ENCODE measurements at regions not wholly inside any gene's neighbourhood (a gene's known extent, or its start where the extent isn't known, plus 50 kb on each side); places are given as distances from the start of the nearest gene placed in this dataset.

DNA sequence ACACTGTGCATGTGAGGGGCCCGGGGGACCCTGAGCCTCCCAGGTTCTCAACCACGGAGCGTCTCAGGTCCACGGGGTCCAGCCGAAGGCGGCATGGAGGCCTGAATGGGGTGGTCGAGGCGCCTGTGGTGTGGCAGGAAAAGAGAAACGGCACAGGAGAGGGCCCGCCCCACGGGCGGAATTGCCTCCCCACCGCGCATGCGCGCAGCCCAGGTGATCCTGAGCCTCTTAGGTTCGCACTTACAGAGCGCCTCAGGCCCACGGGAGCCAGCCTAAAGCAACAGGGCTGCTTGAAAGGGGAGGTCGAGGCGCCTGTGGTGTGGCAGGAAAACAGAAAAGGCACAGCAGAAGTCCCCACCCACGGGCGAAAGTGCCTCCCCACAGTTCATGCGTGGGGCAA, 311.0 kb downstream of the ALG10 start:
- no peaks in the 10 kb centered on the region for H3K4me1 Mint-ChIP-seq
- ChIA-PET CTCF (no interaction called here), POLR2A (no interaction called here)
- H3K4me3 Mint-ChIP-seq = no peak overlapping the region
- H3K27me3 Mint-ChIP-seq = no peaks in the 10 kb centered on the region
- H3K27ac Mint-ChIP-seq = no peak overlapping the region
- peaks cover 3% of the 10 kb centered on the region for H3K36me3 Mint-ChIP-seq (ENCODE audit: low read depth)
- H3K9me3 Mint-ChIP-seq = peaks cover 23% of the 10 kb centered on the region
- DNase-seq = no peak

DNA sequence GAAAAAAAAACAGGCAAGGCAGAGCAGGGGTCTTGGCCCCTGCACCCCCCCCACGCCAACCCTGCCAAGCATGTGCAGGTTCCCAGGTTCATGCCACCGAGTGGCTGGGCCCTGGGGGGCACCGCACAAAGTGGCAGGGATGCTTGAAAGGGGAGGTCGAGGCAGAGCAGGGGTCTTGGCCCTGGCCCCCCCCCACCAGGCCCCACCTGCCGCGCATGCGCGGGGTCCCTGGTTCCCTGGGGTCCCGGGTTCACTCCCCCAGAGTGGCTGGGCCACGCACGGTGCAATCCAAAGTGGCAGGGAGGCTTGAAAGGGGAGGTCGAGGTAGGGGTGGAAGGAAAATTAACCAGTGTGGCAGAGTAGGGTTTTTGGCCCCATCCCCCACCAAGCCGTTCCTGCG, 312.2 kb downstream of the ALG10 start:
- CTCF ChIA-PET = no interaction called here
- H3K36me3 Mint-ChIP-seq (ENCODE audit: low read depth) = peaks cover 3% of the 10 kb centered on the region
- no peaks in the 10 kb centered on the region for H3K4me1 Mint-ChIP-seq
- H3K27me3 Mint-ChIP-seq = no peaks in the 10 kb centered on the region
- peaks cover 16% of the 10 kb centered on the region for H3K9me3 Mint-ChIP-seq
- DNase-seq = no peak
- H3K4me3 Mint-ChIP-seq = no peak overlapping the region
- no peak overlapping the region for H3K27ac Mint-ChIP-seq
- POLR2A ChIA-PET = no interaction called here

DNA sequence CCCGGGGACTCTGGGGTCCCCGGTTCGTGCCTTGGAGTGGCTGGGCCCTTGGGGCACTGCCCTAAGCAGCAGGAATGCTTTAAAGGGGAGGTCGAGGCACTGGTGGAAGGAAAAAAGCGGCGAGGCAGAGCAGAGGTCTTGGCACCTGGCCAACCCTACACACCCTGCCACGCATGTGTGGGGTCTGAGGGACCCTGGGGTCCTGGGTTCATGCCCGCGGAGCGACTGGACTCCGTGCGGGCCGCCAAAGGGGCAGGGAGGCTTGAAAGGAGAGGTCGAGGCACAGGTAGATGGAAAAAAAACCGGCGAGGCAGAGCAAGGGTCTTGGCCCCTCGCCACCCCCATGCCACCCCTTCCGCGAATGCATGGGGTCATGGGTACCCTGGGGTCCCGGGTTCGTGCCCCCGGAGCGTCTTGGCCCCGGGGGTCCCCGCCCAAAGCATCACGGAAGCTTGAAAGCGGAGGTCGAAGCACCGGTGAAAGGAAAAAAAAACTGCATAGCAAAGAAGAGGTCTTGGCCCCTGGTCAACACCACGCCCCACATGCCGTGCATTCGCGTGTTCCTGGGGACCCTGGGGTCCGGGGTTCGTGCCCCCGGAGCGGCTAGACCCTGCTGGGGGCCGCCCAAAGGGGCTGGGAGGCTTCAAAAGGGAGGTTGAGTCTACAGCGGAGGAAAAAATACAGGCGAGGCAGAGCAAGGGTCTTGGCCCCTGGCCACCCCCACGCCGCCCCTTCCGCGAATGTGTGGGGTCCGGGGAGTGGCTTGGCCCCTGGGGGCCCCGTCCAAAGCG, 312.9 kb downstream of the ALG10 start:
- Mint-ChIP-seq H3K27me3 (no peaks in the 10 kb centered on the region), H3K27ac (no peak overlapping the region), H3K4me1 (no peaks in the 10 kb centered on the region), H3K9me3 (peaks cover 12% of the 10 kb centered on the region), H3K4me3 (no peak overlapping the region), H3K36me3 (ENCODE audit: low read depth) (peaks cover 3% of the 10 kb centered on the region)
- POLR2A ChIA-PET = no interaction called here
- CTCF ChIA-PET = no interaction called here
- no peak for DNase-seq

DNA sequence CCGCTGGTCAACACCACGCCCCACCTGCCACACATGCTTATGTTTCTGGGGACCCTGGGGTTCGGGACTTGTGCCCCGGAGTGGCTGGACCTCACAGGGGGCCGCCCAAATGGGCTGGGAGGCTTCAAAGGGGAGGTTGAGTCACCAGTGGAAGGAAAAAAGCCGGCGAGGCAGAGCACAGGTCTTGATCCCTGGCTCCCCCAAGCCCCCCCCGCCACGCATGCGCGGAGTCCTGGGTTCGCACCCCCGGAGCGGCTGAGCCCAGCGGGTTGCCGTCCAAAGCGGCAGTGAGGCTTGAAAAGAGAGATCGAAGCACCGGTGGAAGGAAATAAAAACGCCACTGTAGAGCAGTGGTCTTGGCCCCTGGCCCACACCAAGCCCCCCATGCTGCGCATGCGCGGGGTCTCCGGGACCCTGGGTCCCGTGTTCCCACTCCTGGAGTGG, 313.5 kb downstream of the ALG10 start:
- Mint-ChIP-seq H3K9me3 (peaks cover 12% of the 10 kb centered on the region), H3K27ac (no peak overlapping the region), H3K4me1 (no peaks in the 10 kb centered on the region), H3K36me3 (ENCODE audit: low read depth) (peaks cover 3% of the 10 kb centered on the region), H3K27me3 (no peaks in the 10 kb centered on the region), H3K4me3 (no peak overlapping the region)
- ChIA-PET CTCF (no interaction called here), POLR2A (no interaction called here)
- DNase-seq = no peak

DNA sequence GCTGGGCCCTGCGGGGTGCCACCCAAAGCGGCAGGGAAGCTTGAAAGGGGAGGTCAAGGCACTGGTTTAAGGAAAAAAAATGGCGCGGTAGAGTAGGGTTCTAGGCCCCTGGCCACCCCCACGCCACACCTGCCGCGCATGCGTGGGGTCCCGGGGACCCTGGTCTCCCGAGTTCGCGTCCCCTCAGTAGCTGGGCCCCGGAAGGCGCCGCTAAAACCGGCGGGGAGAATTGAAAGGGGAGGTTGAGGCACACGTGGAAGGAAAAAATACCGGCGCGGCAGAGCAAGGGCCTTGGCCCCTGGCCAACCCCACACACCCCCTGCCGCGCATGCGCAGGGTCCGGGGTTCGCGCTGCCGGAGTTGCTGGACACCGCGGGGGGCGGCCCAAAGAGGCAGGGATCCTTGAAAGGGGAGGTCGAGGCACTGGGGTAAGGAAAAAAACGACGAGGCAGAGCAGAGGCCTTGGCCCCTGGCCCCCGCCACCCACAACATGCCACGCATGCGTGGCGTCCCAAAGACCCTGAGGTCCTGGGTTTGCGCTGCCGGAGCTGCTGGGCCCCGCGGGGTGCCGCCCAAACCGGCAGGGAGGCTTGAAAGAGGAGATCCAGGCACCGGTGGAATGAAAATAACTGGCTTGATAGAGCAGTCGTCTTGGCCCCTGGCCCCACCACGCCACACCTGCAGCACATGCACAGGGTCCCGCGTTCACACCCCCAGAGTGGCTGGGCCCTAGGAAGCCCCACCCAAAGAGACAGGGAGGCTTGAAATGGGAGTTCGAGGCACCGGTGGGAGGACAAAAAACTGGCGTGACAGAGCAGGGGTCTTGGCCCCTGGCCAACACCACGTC, 314.5 kb downstream of the ALG10 start:
- Mint-ChIP-seq H3K4me1 (no peaks in the 10 kb centered on the region), H3K27me3 (no peaks in the 10 kb centered on the region), H3K36me3 (ENCODE audit: low read depth) (peaks cover 3% of the 10 kb centered on the region), H3K4me3 (no peak overlapping the region), H3K27ac (no peak overlapping the region), H3K9me3 (peaks cover 6% of the 10 kb centered on the region)
- ChIA-PET POLR2A (no interaction called here), CTCF (no interaction called here)
- DNase-seq = no peak

DNA sequence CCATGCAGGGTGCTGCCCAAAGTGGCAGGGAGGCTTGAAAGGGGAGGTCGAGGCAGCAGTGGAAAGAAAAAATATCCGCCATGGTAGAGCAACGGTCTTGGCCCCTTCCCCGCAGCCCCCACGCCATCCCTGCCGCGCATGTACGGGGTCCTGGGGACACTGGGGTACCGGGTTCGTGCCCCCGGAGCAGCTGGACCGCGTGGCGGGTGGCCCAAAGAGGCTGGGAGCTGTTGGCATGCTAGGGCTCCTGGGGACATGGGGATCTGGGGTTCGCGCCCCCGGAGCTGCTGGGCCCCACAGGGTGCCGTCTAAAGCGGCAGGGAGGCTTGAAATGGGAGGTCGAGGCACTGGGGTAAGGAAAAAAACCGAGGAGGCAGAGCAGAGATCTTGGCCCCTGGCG, 316.5 kb downstream of the ALG10 start:
- Mint-ChIP-seq H3K9me3 (peaks cover 6% of the 10 kb centered on the region), H3K27ac (peak overlapping the region; percentile 81), H3K4me1 (no peaks in the 10 kb centered on the region), H3K27me3 (no peaks in the 10 kb centered on the region), H3K36me3 (ENCODE audit: low read depth) (peaks cover 3% of the 10 kb centered on the region), H3K4me3 (no peak overlapping the region)
- CTCF ChIA-PET = no interaction called here
- no peak for DNase-seq
- POLR2A ChIA-PET = no interaction called here

DNA sequence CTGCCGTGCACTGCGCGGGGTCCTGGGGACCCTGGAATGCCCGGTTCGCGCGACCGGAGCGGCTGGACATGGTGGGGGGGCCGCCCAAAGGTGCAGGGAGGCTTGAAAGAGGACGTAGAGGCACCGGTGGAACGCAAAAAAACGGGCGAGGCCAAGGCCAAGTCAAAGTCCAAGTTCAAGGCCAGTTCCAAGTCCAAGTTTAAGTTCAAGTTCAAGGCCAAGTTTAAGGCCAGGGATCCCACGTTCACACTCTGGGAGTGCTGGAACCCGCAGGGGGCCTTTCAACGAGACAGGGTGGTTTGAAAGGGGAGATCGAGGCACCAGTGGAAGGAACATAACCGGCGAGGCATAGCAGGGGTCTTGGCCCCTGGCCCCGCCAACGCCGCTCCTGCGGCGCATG, 317.6 kb downstream of the ALG10 start:
- no peak overlapping the region for H3K4me3 Mint-ChIP-seq
- POLR2A ChIA-PET = no interaction called here
- DNase-seq = no peak
- CTCF ChIA-PET = no interaction called here
- no peak overlapping the region for H3K27ac Mint-ChIP-seq
- H3K27me3 Mint-ChIP-seq = no peaks in the 10 kb centered on the region
- H3K36me3 Mint-ChIP-seq (ENCODE audit: low read depth) = peaks cover 3% of the 10 kb centered on the region
- peaks cover 6% of the 10 kb centered on the region for H3K9me3 Mint-ChIP-seq
- H3K4me1 Mint-ChIP-seq = no peaks in the 10 kb centered on the region

DNA sequence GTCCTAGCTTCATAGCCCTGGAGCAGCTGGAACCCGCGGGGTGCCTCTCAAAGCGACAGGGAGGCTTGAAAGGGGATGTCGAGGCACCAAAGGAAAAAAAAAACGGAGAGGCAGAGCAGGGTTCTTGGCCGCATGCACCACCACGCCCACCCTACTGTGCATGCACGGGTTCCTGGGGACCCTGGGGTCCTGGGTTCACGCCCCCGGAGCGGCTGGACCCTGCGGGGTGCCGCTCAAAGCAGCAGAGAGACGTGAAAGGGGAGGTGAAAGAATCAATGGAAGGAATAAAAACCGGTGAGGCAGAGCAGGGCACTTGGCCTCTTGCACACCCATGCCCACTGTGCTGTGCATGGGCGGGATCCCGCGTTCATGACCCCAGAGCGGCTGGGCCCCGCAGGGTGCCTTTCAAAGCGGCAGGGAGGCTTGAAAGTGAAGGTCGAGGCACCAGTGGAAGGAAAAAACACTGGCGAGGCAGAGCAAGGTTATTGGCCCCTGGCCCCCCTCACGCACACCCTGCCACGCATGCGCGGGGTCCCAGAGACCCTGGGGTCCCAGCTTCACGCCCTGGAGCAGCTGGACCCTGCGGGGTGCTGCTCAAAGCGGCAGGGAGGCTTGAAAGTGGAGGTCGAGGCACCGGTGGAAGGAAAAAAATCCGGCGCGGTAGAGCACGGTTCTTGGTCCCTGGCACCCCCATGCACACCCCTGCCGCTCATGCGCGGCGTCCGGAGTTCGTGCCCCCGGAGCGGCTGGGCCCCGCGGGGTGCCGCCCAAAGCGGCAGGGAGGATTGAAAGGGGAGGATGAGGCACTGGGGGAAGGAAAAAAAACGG, 318.5 kb downstream of the ALG10 start:
- DNase-seq = no peak

DNA sequence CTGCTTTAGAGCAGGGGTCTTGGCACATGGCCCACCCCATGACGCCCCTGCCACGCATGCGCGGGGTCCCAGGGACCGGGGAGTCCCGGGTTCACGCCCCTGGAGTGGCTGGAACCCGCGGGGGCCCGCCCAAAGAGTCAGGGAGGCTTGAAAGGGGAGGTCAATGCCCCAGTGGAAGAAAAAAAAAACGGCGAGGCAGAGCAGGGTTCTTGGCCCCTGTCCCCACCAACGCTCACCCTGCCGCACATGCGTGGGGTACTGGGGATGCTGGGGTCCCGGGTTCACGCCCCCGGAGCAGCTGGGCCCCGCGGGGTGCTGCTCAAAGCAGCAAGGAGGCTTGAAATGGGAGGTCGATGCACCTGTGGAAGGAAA, 319.1 kb downstream of the ALG10 start:
- no peak for DNase-seq
- H3K4me3 Mint-ChIP-seq = no peak overlapping the region
- ChIA-PET CTCF (no interaction called here), POLR2A (no interaction called here)
- H3K27ac Mint-ChIP-seq = no peak overlapping the region
- H3K4me1 Mint-ChIP-seq = no peaks in the 10 kb centered on the region
- no peaks in the 10 kb centered on the region for H3K27me3 Mint-ChIP-seq
- peaks cover 6% of the 10 kb centered on the region for H3K9me3 Mint-ChIP-seq
- H3K36me3 Mint-ChIP-seq (ENCODE audit: low read depth) = no peaks in the 10 kb centered on the region

More for the DNA sequence above, 318.5 kb downstream of the ALG10 start:
- Mint-ChIP-seq H3K4me1 (no peaks in the 10 kb centered on the region), H3K4me3 (no peak overlapping the region), H3K27ac (no peak overlapping the region), H3K9me3 (peaks cover 6% of the 10 kb centered on the region), H3K36me3 (ENCODE audit: low read depth) (no peaks in the 10 kb centered on the region), H3K27me3 (no peaks in the 10 kb centered on the region)
- ChIA-PET CTCF (no interaction called here), POLR2A (no interaction called here)

DNA sequence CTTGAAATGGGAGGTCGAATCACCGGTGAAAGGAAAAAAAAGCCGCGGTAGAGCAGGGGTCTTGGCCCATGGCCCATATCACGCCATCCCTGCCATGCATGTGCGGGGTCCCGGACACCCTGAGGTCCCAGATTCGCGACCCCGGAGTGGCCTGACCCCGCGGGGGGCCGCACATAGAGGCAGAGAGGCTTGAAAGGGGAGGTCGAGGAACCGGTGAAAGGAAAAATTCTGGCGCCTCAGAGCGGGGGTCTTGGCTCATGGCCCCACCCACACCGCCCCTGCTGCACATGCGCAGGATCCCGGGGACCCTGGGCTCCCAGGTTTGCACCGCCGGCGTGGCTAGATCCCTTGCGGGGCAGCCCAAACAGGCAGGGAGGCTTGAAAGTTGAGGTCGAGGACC, 319.8 kb downstream of the ALG10 start:
- no peak overlapping the region for H3K27ac Mint-ChIP-seq
- H3K4me3 Mint-ChIP-seq = no peak overlapping the region
- POLR2A ChIA-PET = no interaction called here
- CTCF ChIA-PET = no interaction called here
- no peak for DNase-seq
- H3K36me3 Mint-ChIP-seq (ENCODE audit: low read depth) = no peaks in the 10 kb centered on the region
- peaks cover 6% of the 10 kb centered on the region for H3K9me3 Mint-ChIP-seq
- no peaks in the 10 kb centered on the region for H3K27me3 Mint-ChIP-seq
- no peaks in the 10 kb centered on the region for H3K4me1 Mint-ChIP-seq

DNA sequence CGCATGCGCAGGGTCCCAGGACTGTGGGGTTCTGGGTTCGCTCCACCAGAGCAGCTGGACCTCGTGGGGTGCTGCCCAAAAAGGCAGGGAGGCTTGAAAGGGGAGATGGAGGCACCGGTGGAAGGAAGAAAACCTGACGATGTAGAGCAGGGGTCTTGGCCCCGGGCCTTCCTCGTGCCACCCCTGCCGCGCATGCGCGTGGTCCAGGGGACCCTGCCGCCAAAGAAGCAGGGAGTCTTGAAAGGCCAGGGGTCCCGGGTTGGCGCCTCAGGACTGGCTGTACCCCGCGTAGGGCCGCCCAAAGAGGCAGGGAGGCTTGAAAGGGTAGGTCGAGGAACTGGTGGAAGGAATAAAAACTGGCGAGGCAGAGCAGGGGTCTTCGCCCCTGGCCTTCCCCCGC, 321.0 kb downstream of the ALG10 start:
- DNase-seq = no peak
- H3K4me1 Mint-ChIP-seq = no peaks in the 10 kb centered on the region
- no peak overlapping the region for H3K4me3 Mint-ChIP-seq
- no peak overlapping the region for H3K27ac Mint-ChIP-seq
- CTCF ChIA-PET = no interaction called here
- POLR2A ChIA-PET = no interaction called here
- H3K36me3 Mint-ChIP-seq (ENCODE audit: low read depth) = no peaks in the 10 kb centered on the region
- peaks cover 2% of the 10 kb centered on the region for H3K9me3 Mint-ChIP-seq
- H3K27me3 Mint-ChIP-seq = no peaks in the 10 kb centered on the region

DNA sequence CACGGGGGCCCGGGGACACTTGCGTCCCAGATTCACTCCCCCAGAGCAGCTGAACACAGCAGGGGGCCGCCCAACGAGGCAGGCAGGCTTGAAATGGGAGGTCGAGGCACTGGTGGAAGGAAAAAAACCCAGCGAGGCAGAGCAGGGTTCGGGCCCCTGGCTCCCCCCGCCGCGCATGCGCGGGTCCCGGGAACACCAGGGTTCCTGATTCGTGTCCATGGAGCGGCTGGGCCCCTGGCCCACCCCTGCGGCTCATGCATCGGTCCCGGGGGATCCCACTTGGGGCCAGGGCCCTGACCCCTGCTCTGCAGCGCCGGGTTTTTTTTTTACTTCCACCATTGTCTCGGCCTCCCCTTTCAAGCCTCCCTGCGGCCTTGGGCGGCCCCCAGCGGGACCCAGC, 321.5 kb downstream of the ALG10 start:
- H3K4me3 Mint-ChIP-seq = no peak overlapping the region
- no peak for DNase-seq
- no peaks in the 10 kb centered on the region for H3K27me3 Mint-ChIP-seq
- ChIA-PET POLR2A (no interaction called here), CTCF (no interaction called here)
- H3K4me1 Mint-ChIP-seq = no peaks in the 10 kb centered on the region
- no peak overlapping the region for H3K27ac Mint-ChIP-seq
- no peaks in the 10 kb centered on the region for H3K36me3 Mint-ChIP-seq (ENCODE audit: low read depth)
- peaks cover 2% of the 10 kb centered on the region for H3K9me3 Mint-ChIP-seq

DNA sequence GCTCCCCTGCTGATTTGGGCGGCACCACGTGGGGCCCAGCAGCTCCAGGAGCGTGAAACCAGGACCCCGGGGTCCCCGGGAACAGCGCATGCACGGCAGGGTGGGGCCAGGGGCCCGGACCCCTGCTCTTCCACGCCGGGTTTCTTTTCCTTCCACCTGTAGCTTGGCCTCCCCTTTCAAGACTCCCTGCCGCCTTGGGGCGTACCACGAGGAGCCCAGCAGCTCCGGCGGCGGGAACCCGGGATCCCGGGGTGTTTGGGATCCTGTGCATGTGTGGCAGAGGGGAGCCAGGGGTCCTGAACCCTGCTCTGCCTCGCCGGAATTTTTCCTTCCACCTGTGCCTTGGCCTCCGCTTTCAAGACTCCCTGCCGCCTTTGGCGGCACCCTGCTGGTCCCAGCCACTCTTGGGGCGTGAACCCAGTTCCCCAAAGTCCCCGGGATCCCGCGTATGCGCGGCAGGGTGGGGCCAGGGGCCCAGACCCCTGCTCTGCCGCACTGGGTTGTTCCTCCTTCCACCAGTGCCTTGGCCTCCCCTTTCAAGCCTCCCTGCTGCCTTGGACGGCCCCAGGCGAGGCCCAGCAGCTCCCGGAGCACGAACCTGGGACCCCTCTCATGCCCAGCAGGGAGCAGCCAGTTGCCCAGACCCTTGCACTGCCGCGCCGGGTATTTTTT, 322.7 kb downstream of the ALG10 start:
- ChIA-PET CTCF (no interaction called here), POLR2A (no interaction called here)
- Mint-ChIP-seq H3K4me1 (no peaks in the 10 kb centered on the region), H3K4me3 (no peak overlapping the region), H3K27ac (no peak overlapping the region), H3K9me3 (no peaks in the 10 kb centered on the region), H3K27me3 (no peaks in the 10 kb centered on the region), H3K36me3 (ENCODE audit: low read depth) (no peaks in the 10 kb centered on the region)
- DNase-seq = no peak
